ENCODE measurements at regions not wholly inside any gene's neighbourhood (a gene's known extent, or its start where the extent isn't known, plus 50 kb on each side); places are given as distances from the start of the nearest gene placed in this dataset.

- DNase-seq = no peak
- Histone ChIP-seq H3K4me1 (no peaks in the 10 kb centered on the region), H3K9me3 (no peaks in the 10 kb centered on the region), H3K4me3 (no peak overlapping the region), H3K27ac (no peak overlapping the region), H3K27me3 (no peaks in the 10 kb centered on the region), H3K36me3 (no peaks in the 10 kb centered on the region)
- WGBS, 2 donors (ENCODE audit: low coverage in 1 of 2) = 85 to 88% methylated on average over 2 of the region's 2 CpGs
- TF ChIP-seq POLR2AphosphoS5 (IDR thresholded peaks at IDR 0.05) (no peak), CTCF (IDR thresholded peaks at IDR 0.05) (no peak), EP300 (IDR thresholded peaks at IDR 0.05; ENCODE audit: low read depth) (no peak), POLR2A (IDR thresholded peaks at IDR 0.05) (no peak)
- intact Hi-C loops (cut with DNase I; ENCODE audit: low total_unique reads) (no loop called here), in situ Hi-C loops (cut with MboI; ENCODE audit: low pct_ligation_motif_present in 1 of 4, low pct_unique_long_range_greater_than_20kb in 1 of 4, low sequenced_read_pairs in 3 of 4) (no loop called here)
Measured at GRCh38 chr3:78406396-78406795, 1361.4 kb downstream of the ROBO1 start.

- intact Hi-C loops (cut with DNase I; ENCODE audit: low total_unique reads) = no loop called here
- no peaks in the 10 kb centered on the region for H3K27me3 ChIP-seq
- no peaks in the 10 kb centered on the region for H3K4me1 ChIP-seq
- H3K4me3 ChIP-seq = no peak overlapping the region
- H3K9me3 ChIP-seq = no peaks in the 10 kb centered on the region
- TF ChIP-seq POLR2A (IDR thresholded peaks at IDR 0.05) = no peak
- TF ChIP-seq POLR2AphosphoS5 (IDR thresholded peaks at IDR 0.05) = no peak
- TF ChIP-seq CTCF (IDR thresholded peaks at IDR 0.05) = no peak
- TF ChIP-seq EP300 (IDR thresholded peaks at IDR 0.05; ENCODE audit: low read depth) = no peak
- in situ Hi-C loops (cut with MboI; ENCODE audit: low pct_ligation_motif_present in 1 of 4, low pct_unique_long_range_greater_than_20kb in 1 of 4, low sequenced_read_pairs in 3 of 4) = no loop called here
- no peak overlapping the region for H3K27ac ChIP-seq
- no peaks in the 10 kb centered on the region for H3K36me3 ChIP-seq
- no peak for DNase-seq
- WGBS, 2 donors (ENCODE audit: low coverage in 1 of 2) = 84 to 88% methylated on average over 2 of the region's 2 CpGs
Measured at GRCh38 chr3:78410077-78410476, 1357.7 kb downstream of the ROBO1 start.

- Histone ChIP-seq H3K4me3 (no peak overlapping the region), H3K36me3 (no peaks in the 10 kb centered on the region), H3K9me3 (no peaks in the 10 kb centered on the region), H3K27me3 (no peaks in the 10 kb centered on the region), H3K27ac (no peak overlapping the region), H3K4me1 (no peaks in the 10 kb centered on the region)
- WGBS, 2 donors (ENCODE audit: low coverage in 1 of 2) = 48 to 67% methylated on average over 2 of the region's 2 CpGs
- intact Hi-C loops (cut with DNase I; ENCODE audit: low total_unique reads) (no loop called here), in situ Hi-C loops (cut with MboI; ENCODE audit: low pct_ligation_motif_present in 1 of 4, low pct_unique_long_range_greater_than_20kb in 1 of 4, low sequenced_read_pairs in 3 of 4) (no loop called here)
- no peak for DNase-seq
- no peak for TF ChIP-seq EP300 (IDR thresholded peaks at IDR 0.05; ENCODE audit: low read depth)
- no peak for TF ChIP-seq POLR2AphosphoS5 (IDR thresholded peaks at IDR 0.05)
- TF ChIP-seq POLR2A (IDR thresholded peaks at IDR 0.05) = no peak
- no peak for TF ChIP-seq CTCF (IDR thresholded peaks at IDR 0.05)
Measured at GRCh38 chr3:78414261-78414660, 1353.5 kb downstream of the ROBO1 start.

GRCh38 chr3:78420611-78421010 is 1347.2 kb downstream of the ROBO1 start:
- Histone ChIP-seq H3K27ac (no peak overlapping the region), H3K27me3 (no peaks in the 10 kb centered on the region), H3K4me1 (no peaks in the 10 kb centered on the region), H3K9me3 (no peaks in the 10 kb centered on the region), H3K36me3 (no peaks in the 10 kb centered on the region), H3K4me3 (no peak overlapping the region)
- intact Hi-C loops (cut with DNase I; ENCODE audit: low total_unique reads) (no loop called here), in situ Hi-C loops (cut with MboI; ENCODE audit: low pct_ligation_motif_present in 1 of 4, low pct_unique_long_range_greater_than_20kb in 1 of 4, low sequenced_read_pairs in 3 of 4) (no loop called here)
- no peak for DNase-seq
- TF ChIP-seq POLR2A (IDR thresholded peaks at IDR 0.05) = no peak
- no peak for TF ChIP-seq CTCF (IDR thresholded peaks at IDR 0.05)

All from transverse colon (tissue), 4 donors.